GM21825 (cell line): ENCODE measurements at regions not wholly inside any gene's neighbourhood (a gene's known extent, or its start where the extent isn't known, plus 50 kb on each side); places are given as distances from the start of the nearest gene placed in this dataset.

Experiments used
- ATAC-seq: cut with Tn5 transposase; IDR thresholded peaks from one replicate; pipeline ENCODE4 v1.9.1; 2021; ENCODE audit warnings: mild to moderate bottlenecking, moderate library complexity; ENCODE audit not compliant: unreplicated experiment

GRCh38 chr11:88231894-88232482 lies 56.7 kb upstream of the RAB38 start:
- ATAC-seq: peak; percentile 93

- no peak for ATAC-seq
These were observed 54.1 kb upstream of the RAB38 start for GRCh38 chr11:88229303-88229702.
